Mesendoderm (in vitro differentiated cells): ENCODE measurements at regions not wholly inside any gene's neighbourhood (a gene's known extent, or its start where the extent isn't known, plus 50 kb on each side); places are given as distances from the start of the nearest gene placed in this dataset.

Experiments
- DNase-seq: peaks from one replicate; pipeline ENCODE4 v3.0.0; 2013
- H2AK5ac ChIP-seq: 2 replicates; pipeline ENCODE4 v1.6.1; 2013; ENCODE audit warnings: low read length, inconsistent platforms
- H2BK120ac ChIP-seq: 2 replicates; pipeline ENCODE4 v1.6.1; 2013; ENCODE audit warnings: low read depth, mild to moderate bottlenecking, low read length, moderate library complexity, mixed read lengths
- H2BK15ac ChIP-seq: replicated peaks from 2 replicates; pipeline ENCODE4 v1.6.1; 2013; ENCODE audit warnings: low read depth, mild to moderate bottlenecking, moderate library complexity
- H2BK5ac ChIP-seq: 2 replicates; pipeline ENCODE4 v1.6.1; 2013; ENCODE audit warnings: low read length, inconsistent platforms
- H3K18ac ChIP-seq: 2 replicates; pipeline ENCODE4 v1.6.1; 2013; ENCODE audit warnings: mild to moderate bottlenecking, low read length, mixed read lengths
- H3K23ac ChIP-seq: one replicate; pipeline ENCODE4 v1.6.1; 2013; ENCODE audit warnings: low read length
- H3K27ac ChIP-seq: 2 replicates; pipeline ENCODE4 v1.5.1; 2013; ENCODE audit warnings: low read depth, mild to moderate bottlenecking, inconsistent platforms, low read length, moderate library complexity
- H3K27me3 ChIP-seq: 2 replicates; pipeline ENCODE4 v1.6.1; 2013; ENCODE audit warnings: low read length, control low read depth, mild to moderate bottlenecking, inconsistent platforms; ENCODE audit not compliant: insufficient read depth, poor library complexity
- H3K36me3 ChIP-seq: 2 replicates; pipeline ENCODE4 v1.6.1; 2013; ENCODE audit warnings: low read length, inconsistent platforms; ENCODE audit not compliant: control insufficient read depth, insufficient read depth
- H3K4ac ChIP-seq: one replicate; pipeline ENCODE4 v1.6.1; 2013; ENCODE audit warnings: low read depth, mild to moderate bottlenecking, low read length, moderate library complexity
- H3K4me1 ChIP-seq: 2 replicates; pipeline ENCODE4 v1.6.1; 2013; ENCODE audit warnings: low read depth, low read length, inconsistent platforms; ENCODE audit not compliant: control insufficient read depth
- H3K4me2 ChIP-seq: 2 replicates; pipeline ENCODE4 v1.6.1; 2013; ENCODE audit warnings: low read length
- H3K4me3 ChIP-seq: 2 replicates; pipeline ENCODE4 v1.5.1; 2013; ENCODE audit warnings: mild to moderate bottlenecking, low read length
- H3K56ac ChIP-seq: one replicate; pipeline ENCODE4 v1.6.1; 2013; ENCODE audit warnings: low read length
- H3K79me1 ChIP-seq: 2 replicates; pipeline ENCODE4 v1.6.1; 2013; ENCODE audit warnings: low read length, inconsistent platforms
- H3K79me2 ChIP-seq: 2 replicates; pipeline ENCODE4 v1.6.1; 2013; ENCODE audit warnings: mild to moderate bottlenecking, low read length; ENCODE audit not compliant: control insufficient read depth, insufficient read depth
- H3K9ac ChIP-seq: 2 replicates; pipeline ENCODE4 v1.6.1; 2013; ENCODE audit warnings: low read length, inconsistent platforms
- H4K5ac ChIP-seq: one replicate; pipeline ENCODE4 v1.6.1; 2013; ENCODE audit warnings: low read length
- H4K8ac ChIP-seq: one replicate; pipeline ENCODE4 v1.6.1; 2013; ENCODE audit warnings: low read depth, mild to moderate bottlenecking, control low read depth, low read length, moderate library complexity
- whole genome bisulfite sequencing: extraction: QIAGEN DNeasy Blood & Tissue Kit; methylation state at CpG from one replicate; pipeline ENCODE4 v1.1.7; 2013; ENCODE audit warnings: low lambda C conversion rate, missing lambda C conversion rate; ENCODE audit not compliant: insufficient coverage; ENCODE audit errors: extremely low coverage; 5-methylcytosine and 5-hydroxymethylcytosine counted together

DNA sequence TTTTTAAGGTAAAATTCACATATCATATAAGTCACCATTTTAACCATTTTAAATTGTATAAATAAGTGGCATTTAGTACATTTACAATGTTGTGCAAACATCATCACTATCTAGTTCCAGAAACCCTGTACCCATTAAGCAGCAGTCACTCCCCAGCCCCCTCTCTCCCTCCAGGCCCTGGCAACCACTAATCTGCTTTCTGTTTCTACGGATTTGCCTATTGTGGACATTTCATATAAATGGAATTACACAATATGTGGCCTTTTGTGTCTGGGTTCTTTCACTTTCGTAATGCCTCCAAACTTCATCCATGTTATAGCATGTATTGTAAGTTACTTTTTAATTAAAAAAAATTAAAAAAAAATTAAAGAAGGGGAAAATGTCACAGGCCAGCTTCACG, 58.0 kb upstream of the RAB3GAP2 start:
- Histone ChIP-seq H3K23ac (no peak overlapping the region), H3K18ac (no peak overlapping the region), H3K4ac (no peak overlapping the region), H3K9ac (no peak overlapping the region), H3K79me2 (no peaks in the 10 kb centered on the region), H3K56ac (no peak overlapping the region), H2BK120ac (no peak overlapping the region), H3K4me1 (no peaks in the 10 kb centered on the region), H2BK5ac (no peak overlapping the region), H2AK5ac (no peak overlapping the region), H3K36me3 (no peaks in the 10 kb centered on the region), H3K79me1 (no peaks in the 10 kb centered on the region), H2BK15ac (no peak overlapping the region), H4K8ac (no peak overlapping the region), H4K5ac (no peak overlapping the region), H3K4me3 (no peak overlapping the region), H3K27ac (no peak overlapping the region), H3K4me2 (no peak overlapping the region), H3K27me3 (no peaks in the 10 kb centered on the region)
- WGBS = no CpG with 5 or more reads among the region's 3 CpGs
- no peak for DNase-seq

DNA sequence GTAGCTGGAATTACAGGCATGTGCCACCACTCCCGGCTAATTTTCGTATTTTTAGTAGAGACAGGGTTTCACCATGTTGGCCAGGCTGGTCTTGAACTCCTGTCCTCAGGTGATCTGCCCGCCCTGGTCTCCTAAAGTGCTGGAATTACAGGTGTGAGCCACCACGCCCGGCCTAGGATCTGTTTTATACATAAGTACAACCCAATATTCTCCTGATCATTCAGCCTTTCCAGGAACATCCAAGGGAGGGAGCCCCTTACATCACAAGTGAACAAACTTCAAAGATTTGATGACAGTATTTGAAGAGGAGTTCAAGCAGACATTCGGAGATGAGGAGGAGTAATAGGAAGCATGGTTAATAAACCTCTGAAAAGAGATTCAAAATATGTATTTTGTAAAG, 54.9 kb upstream of the RAB3GAP2 start:
- H3K23ac ChIP-seq = no peak overlapping the region
- no peak overlapping the region for H3K27ac ChIP-seq
- no peak overlapping the region for H3K18ac ChIP-seq
- H2BK5ac ChIP-seq = no peak overlapping the region
- no peak overlapping the region for H3K56ac ChIP-seq
- H3K4me2 ChIP-seq = no peak overlapping the region
- H3K79me2 ChIP-seq = no peaks in the 10 kb centered on the region
- no peak overlapping the region for H3K9ac ChIP-seq
- H2BK120ac ChIP-seq = no peak overlapping the region
- H2AK5ac ChIP-seq = no peak overlapping the region
- H3K4me1 ChIP-seq = no peaks in the 10 kb centered on the region
- H4K8ac ChIP-seq = no peak overlapping the region
- no peak overlapping the region for H3K4ac ChIP-seq
- DNase-seq = no peak
- H3K79me1 ChIP-seq = no peaks in the 10 kb centered on the region
- H3K27me3 ChIP-seq = no peaks in the 10 kb centered on the region
- no peak overlapping the region for H3K4me3 ChIP-seq
- H3K36me3 ChIP-seq = no peaks in the 10 kb centered on the region
- no peak overlapping the region for H2BK15ac ChIP-seq
- WGBS = no CpG with 5 or more reads among the region's 6 CpGs
- no peak overlapping the region for H4K5ac ChIP-seq

GRCh38 chr1:220326578-220326977, 54.3 kb upstream of the RAB3GAP2 start:
- no CpG with 5 or more reads among the region's 2 CpGs for WGBS
- H2BK15ac ChIP-seq = no peak overlapping the region
- H2BK5ac ChIP-seq = no peak overlapping the region

DNA sequence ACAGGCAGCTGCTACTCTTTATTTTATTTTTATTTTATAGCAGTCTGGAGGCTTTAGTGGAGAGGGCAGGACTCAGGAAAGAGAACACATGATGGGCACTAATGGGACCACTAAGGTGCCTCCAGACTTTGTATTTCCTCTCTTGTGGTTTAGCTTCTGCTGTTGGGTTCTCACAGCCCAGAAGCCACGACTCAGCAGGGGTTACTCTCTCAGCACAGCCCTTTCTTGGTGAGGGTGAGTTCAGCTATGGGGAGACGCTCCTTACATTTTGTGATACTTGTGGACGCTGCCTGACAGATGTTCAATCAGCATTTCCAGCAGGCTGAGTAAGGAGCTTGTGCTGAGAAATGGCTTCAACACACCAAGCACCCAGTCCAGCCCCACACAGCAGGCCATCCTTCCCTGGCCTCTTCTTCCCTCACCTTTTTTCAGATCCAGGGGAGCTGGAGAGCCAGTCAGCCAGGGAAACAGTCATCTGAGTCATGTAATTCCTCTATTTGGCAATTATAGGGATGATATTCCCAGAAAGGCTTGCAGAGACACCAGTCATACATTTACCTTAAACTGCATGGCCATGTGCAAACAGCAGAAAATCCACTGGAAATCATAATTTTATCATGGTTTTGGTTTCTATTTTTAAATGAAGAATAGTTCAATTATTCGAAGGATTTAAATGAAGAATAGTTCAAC, 53.2 kb upstream of the RAB3GAP2 start:
- Histone ChIP-seq H4K8ac (no peak overlapping the region), H3K18ac (no peak overlapping the region), H3K4me2 (no peak overlapping the region), H3K79me2 (no peaks in the 10 kb centered on the region), H3K27ac (no peak overlapping the region), H3K79me1 (no peaks in the 10 kb centered on the region), H3K27me3 (no peaks in the 10 kb centered on the region), H3K56ac (no peak overlapping the region), H4K5ac (no peak overlapping the region), H3K4me1 (no peaks in the 10 kb centered on the region), H2BK120ac (no peak overlapping the region), H3K4me3 (no peak overlapping the region), H3K9ac (no peak overlapping the region), H2BK5ac (no peak overlapping the region), H2AK5ac (no peak overlapping the region), H2BK15ac (no peak overlapping the region), H3K36me3 (no peaks in the 10 kb centered on the region), H3K4ac (no peak overlapping the region), H3K23ac (no peak overlapping the region)
- DNase-seq = no peak
- WGBS = no CpG with 5 or more reads among the region's 4 CpGs

More at GRCh38 chr1:220326578-220326977, 54.3 kb upstream of the RAB3GAP2 start:
- Histone ChIP-seq H3K4me2 (no peak overlapping the region), H3K27me3 (no peaks in the 10 kb centered on the region), H3K36me3 (no peaks in the 10 kb centered on the region), H3K56ac (no peak overlapping the region), H3K4ac (no peak overlapping the region), H3K4me3 (no peak overlapping the region), H3K4me1 (no peaks in the 10 kb centered on the region), H3K79me1 (no peaks in the 10 kb centered on the region), H4K8ac (no peak overlapping the region), H3K18ac (no peak overlapping the region), H3K23ac (no peak overlapping the region), H2BK120ac (no peak overlapping the region), H2AK5ac (no peak overlapping the region), H3K27ac (no peak overlapping the region), H4K5ac (no peak overlapping the region), H3K9ac (no peak overlapping the region), H3K79me2 (no peaks in the 10 kb centered on the region)
- DNase-seq = no peak

GRCh38 chr1:220323717-220324116, 51.5 kb upstream of the RAB3GAP2 start:
- no peak overlapping the region for H2BK5ac ChIP-seq
- no peaks in the 10 kb centered on the region for H3K4me1 ChIP-seq
- no peak overlapping the region for H3K18ac ChIP-seq
- no peak overlapping the region for H3K27ac ChIP-seq
- no peak overlapping the region for H3K4me2 ChIP-seq
- H4K5ac ChIP-seq = no peak overlapping the region
- H3K36me3 ChIP-seq = no peaks in the 10 kb centered on the region
- no peak overlapping the region for H4K8ac ChIP-seq
- no peak overlapping the region for H3K9ac ChIP-seq
- no peaks in the 10 kb centered on the region for H3K79me2 ChIP-seq
- no peaks in the 10 kb centered on the region for H3K79me1 ChIP-seq
- no peak overlapping the region for H3K56ac ChIP-seq
- H3K27me3 ChIP-seq = no peaks in the 10 kb centered on the region
- H3K4me3 ChIP-seq = no peak overlapping the region
- no peak for DNase-seq
- no CpG with 5 or more reads among the region's 4 CpGs for WGBS
- H2BK120ac ChIP-seq = no peak overlapping the region
- no peak overlapping the region for H3K4ac ChIP-seq
- no peak overlapping the region for H3K23ac ChIP-seq
- H2AK5ac ChIP-seq = no peak overlapping the region
- H2BK15ac ChIP-seq = no peak overlapping the region

DNA sequence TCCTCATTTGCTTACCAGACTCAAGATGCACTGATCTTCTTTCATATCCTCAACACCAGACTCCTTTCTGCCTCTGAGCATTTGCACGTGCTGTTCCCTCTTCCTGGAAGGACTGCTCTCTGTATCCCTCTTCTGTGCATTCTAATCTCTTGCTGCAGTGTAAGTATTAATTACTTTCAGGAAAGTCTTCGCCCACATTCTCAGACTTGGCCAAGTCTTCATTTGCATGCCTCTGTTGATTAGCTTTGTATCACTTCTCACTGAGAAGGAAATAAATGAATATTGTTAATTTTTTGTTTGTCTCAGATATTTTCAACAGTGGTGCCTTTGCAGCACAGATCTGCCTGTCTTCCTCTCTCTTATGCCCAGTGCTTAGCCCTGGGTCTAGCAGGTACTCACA, 50.3 kb upstream of the RAB3GAP2 start:
- no peak overlapping the region for H3K56ac ChIP-seq
- no peaks in the 10 kb centered on the region for H3K4me1 ChIP-seq
- H3K4me3 ChIP-seq = no peak overlapping the region
- H2BK120ac ChIP-seq = no peak overlapping the region
- H4K5ac ChIP-seq = no peak overlapping the region
- no peaks in the 10 kb centered on the region for H3K79me1 ChIP-seq
- WGBS = no CpG with 5 or more reads among the region's 2 CpGs
- H3K79me2 ChIP-seq = no peaks in the 10 kb centered on the region
- H3K27me3 ChIP-seq = no peaks in the 10 kb centered on the region
- no peak overlapping the region for H2BK5ac ChIP-seq
- H3K36me3 ChIP-seq = no peaks in the 10 kb centered on the region
- H4K8ac ChIP-seq = no peak overlapping the region
- H2AK5ac ChIP-seq = no peak overlapping the region
- H3K27ac ChIP-seq = no peak overlapping the region
- no peak overlapping the region for H3K18ac ChIP-seq
- no peak overlapping the region for H2BK15ac ChIP-seq
- no peak for DNase-seq
- H3K23ac ChIP-seq = no peak overlapping the region
- no peak overlapping the region for H3K4ac ChIP-seq
- H3K9ac ChIP-seq = no peak overlapping the region
- H3K4me2 ChIP-seq = no peak overlapping the region
